K562 (cell line): ENCODE measurements at regions not wholly inside any gene's neighbourhood (a gene's known extent, or its start where the extent isn't known, plus 50 kb on each side); places are given as distances from the start of the nearest gene placed in this dataset.

Source experiments
- ATAC-seq: fragments of 200-7000 bp; cut with Tn5 transposase; 3 replicates; pipeline ENCODE4 v1.9.1; 2020; ENCODE audit warnings: moderate library complexity
- BruUV-seq: library from RNA; stranded (reverse); fragments of 400-500 nt; replicated peaks from 2 replicates; lab custom pipeline; 2021; lab: Mats Ljungman, UMichigan
- CTCF ChIA-PET: fragments of 300-600 bp; formaldehyde crosslinking; extraction: SDS; loops from one replicate; lab custom pipeline; 2021; ENCODE audit warnings: low intra/inter-chr PET ratio; lab: Yijun Ruan, JAX
- POLR2A ChIA-PET: fragments of 300-600, 350-650 bp; sonication (Branson Sonifier 250); formaldehyde crosslinking; extraction: SDS; loops from one replicate; lab custom pipeline; 2021; ENCODE audit warnings: antibody characterized with exemption, inconsistent platforms; lab: Yijun Ruan, JAX
- DNase-seq, 4 experiments: peaks; one replicate each; pipeline versions ENCODE4 v3.0.0 to v3.0.0-alpha.2; 2011 to 2018; ENCODE audit warnings: low spot score in 3 of 4, mixed read lengths in 3 of 4; ENCODE audit errors: extremely low read depth in 1 of 4
- FAIRE-seq: peaks from 2 replicates; lab custom pipeline; 2011; peaks lifted over from hg19 to GRCh38; lab: Jason Lieb, UNC
- H2AFZ ChIP-seq: 2 replicates; pipeline ENCODE4 v1.6.0; 2011; ENCODE audit warnings: low read depth, low read length, control low read depth, inconsistent platforms
- H3K27ac ChIP-seq: fragments of 200-600 bp; 3 replicates; pipeline ENCODE4 v1.8.0; 2011; ENCODE audit warnings: low read depth, mild to moderate bottlenecking, control low read depth, inconsistent platforms, low read length, moderate library complexity, mixed read lengths; ENCODE audit errors: extremely low read depth
- H3K27me3 ChIP-seq, 2 experiments: fragments of 300-600 bp in 1 of 2; 2 replicates in 1 of 2; 3 replicates in 1 of 2; pipeline versions ENCODE4 v1.6.0 to v1.8.0; 2011; ENCODE audit warnings: inconsistent platforms in 2 of 2, low read length in 2 of 2, mild to moderate bottlenecking in 1 of 2, mixed read lengths in 1 of 2, moderate library complexity in 1 of 2; ENCODE audit not compliant: control insufficient read depth in 2 of 2, insufficient read depth in 2 of 2
- H3K36me3 ChIP-seq: fragments of 300-600 bp; 3 replicates; pipeline ENCODE4 v1.8.0; 2011; ENCODE audit warnings: mild to moderate bottlenecking, low read length, inconsistent platforms; ENCODE audit not compliant: control insufficient read depth, insufficient read depth
- H3K4me1 ChIP-seq, 2 experiments: fragments of 200-600 bp in 1 of 2; replicated peaks in 1 of 2; 2 replicates in 1 of 2; 3 replicates in 1 of 2; pipeline versions ENCODE4 v1.5.1 to v1.8.0; 2011; ENCODE audit warnings: inconsistent platforms in 2 of 2, low read length in 2 of 2, mild to moderate bottlenecking in 1 of 2, mixed read lengths in 1 of 2, moderate library complexity in 1 of 2; ENCODE audit not compliant: control insufficient read depth in 2 of 2, insufficient read depth in 2 of 2
- H3K4me2 ChIP-seq: 2 replicates; pipeline ENCODE4 v1.6.1; 2011; ENCODE audit warnings: low read length, control low read depth, inconsistent platforms, mixed read lengths; ENCODE audit not compliant: insufficient read depth
- H3K4me3 ChIP-seq: fragments of 200-600 bp; sonication (generic), shearing (Covaris generic); 2 replicates; pipeline ENCODE4 v1.5.1; 2016; ENCODE audit warnings: control low read depth, inconsistent platforms
- H3K79me2 ChIP-seq: fragments of 200-600 bp; 3 replicates; pipeline ENCODE4 v1.8.0; 2011; ENCODE audit warnings: low read length, inconsistent platforms; ENCODE audit not compliant: control insufficient read depth, insufficient read depth
- H3K9ac ChIP-seq, 2 experiments: 2 replicates each; pipeline versions ENCODE4 v1.6.0 to v1.6.1; 2011; ENCODE audit warnings: low read depth in 2 of 2, low read length in 2 of 2, control low read depth in 1 of 2, inconsistent platforms in 1 of 2, mild to moderate bottlenecking in 1 of 2, mixed read lengths in 1 of 2; ENCODE audit not compliant: insufficient read depth in 1 of 2
- H3K9me1 ChIP-seq: one replicate; pipeline ENCODE4 v1.6.0; 2011; ENCODE audit warnings: inconsistent platforms, mild to moderate bottlenecking, low read length, moderate library complexity; ENCODE audit not compliant: control insufficient read depth, insufficient read depth
- H3K9me3 ChIP-seq: replicated peaks from 2 replicates; pipeline ENCODE4 v1.5.1; 2011; ENCODE audit warnings: low read depth, low read length, inconsistent platforms; ENCODE audit not compliant: control insufficient read depth, insufficient read depth
- H4K20me1 ChIP-seq: replicated peaks from 2 replicates; pipeline ENCODE4 v1.6.1; 2011; ENCODE audit warnings: low read length, inconsistent platforms, mixed read lengths; ENCODE audit not compliant: control insufficient read depth, insufficient read depth
- HNRNPLL ChIP-seq: fragments of 200-400 bp; formaldehyde crosslinking; IDR thresholded peaks from 2 replicates; pipeline ENCODE4 v1.6.1; 2017; ENCODE audit warnings: low read length, low read depth, mild to moderate bottlenecking; ENCODE audit not compliant: poor library complexity, severe bottlenecking
- MTA1 ChIP-seq: fragments of 450-650 bp; IDR thresholded peaks from 2 replicates; pipeline ENCODE4 v1.6.1; 2017; ENCODE audit warnings: borderline replicate concordance
- NCOA4 ChIP-seq: fragments of 450-650 bp; IDR thresholded peaks from 2 replicates; pipeline ENCODE4 v1.6.1; 2018; ENCODE audit warnings: mild to moderate bottlenecking; ENCODE audit not compliant: partially characterized antibody
- POLR2H ChIP-seq: IDR thresholded peaks from 2 replicates; pipeline ENCODE4 v1.6.1; 2016; ENCODE audit warnings: missing genetic modification characterization, low read depth, mild to moderate bottlenecking, control low read depth, missing compliant biosample characterization, moderate library complexity
- SRSF1 ChIP-seq: fragments of 200-400 bp; formaldehyde crosslinking; IDR thresholded peaks from 2 replicates; pipeline ENCODE4 v1.6.1; 2017; ENCODE audit warnings: mild to moderate bottlenecking, low read depth, low read length, moderate library complexity
- ZZZ3 ChIP-seq: fragments of 450-650 bp; IDR thresholded peaks from 2 replicates; pipeline ENCODE4 v1.6.1; 2016; ENCODE audit warnings: antibody characterized with exemption, mild to moderate bottlenecking, moderate library complexity
- whole genome bisulfite sequencing: fragments of 100-300 bp; shearing (Covaris generic); methylation state at CpG from one replicate; pipeline ENCODE4 v1.1.6; 2016; ENCODE audit warnings: low coverage, mixed read lengths; ENCODE audit not compliant: insufficient coverage; ENCODE audit errors: missing lambda C conversion rate; 5-methylcytosine and 5-hydroxymethylcytosine counted together
- in situ Hi-C: fragments of 300-500 bp; cut with MboI; formaldehyde crosslinking; loops from 4 replicates; pipeline ENCODE4 v1.15.0; 2018; ENCODE audit warnings: inconsistent platforms, mixed read lengths
- intact Hi-C: fragments of 100-400 bp; cut with micrococcal nuclease; formaldehyde crosslinking; loops from 2 replicates; pipeline ENCODE4 v1.14.2; 2022
- TF ChIP-seq, protein P1 (sequence below): sonication (generic); IDR thresholded peaks from 2 replicates; pipeline ENCODE4 v1.6.1; 2016

DNA sequence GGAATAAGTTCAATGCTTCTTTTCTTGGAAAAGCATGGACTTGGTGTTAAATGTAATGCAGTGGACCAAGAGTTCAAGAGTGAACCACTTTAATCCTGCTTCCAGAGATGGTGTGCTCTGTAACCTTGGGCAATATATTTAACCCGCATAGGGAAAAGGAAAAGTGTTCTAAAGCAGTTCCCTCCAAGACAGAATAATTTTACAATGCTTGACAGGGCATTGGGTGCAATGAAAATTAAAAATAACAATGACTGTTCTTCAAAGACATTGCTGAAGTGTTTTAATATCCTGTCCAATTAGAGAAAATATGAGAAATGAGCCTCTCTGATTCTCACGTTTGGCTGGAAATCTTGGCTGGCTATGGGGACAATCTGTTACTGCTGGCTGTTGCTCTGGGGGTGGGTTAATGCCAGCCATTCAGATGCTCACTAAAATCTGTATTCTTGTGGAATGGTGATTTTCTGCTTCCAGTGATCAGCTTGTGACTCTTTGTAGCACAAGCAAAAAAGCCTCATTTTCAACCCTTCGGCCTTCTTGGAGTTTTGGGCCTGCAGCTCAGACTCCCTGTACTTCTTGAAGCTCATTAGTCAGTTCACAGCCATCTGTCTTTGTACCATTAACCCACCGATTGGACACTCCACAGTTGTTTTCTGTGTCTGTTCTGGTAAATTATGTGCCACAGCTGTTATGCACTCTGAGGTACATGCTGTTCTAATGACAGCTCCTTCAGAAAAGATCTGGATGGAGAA is 310.6 kb downstream of the LMO7 start (continued):
- TF ChIP-seq POLR2H (tag) (no peak), MTA1 (no peak), HNRNPLL (no peak), NCOA4 (no peak)

DNA sequence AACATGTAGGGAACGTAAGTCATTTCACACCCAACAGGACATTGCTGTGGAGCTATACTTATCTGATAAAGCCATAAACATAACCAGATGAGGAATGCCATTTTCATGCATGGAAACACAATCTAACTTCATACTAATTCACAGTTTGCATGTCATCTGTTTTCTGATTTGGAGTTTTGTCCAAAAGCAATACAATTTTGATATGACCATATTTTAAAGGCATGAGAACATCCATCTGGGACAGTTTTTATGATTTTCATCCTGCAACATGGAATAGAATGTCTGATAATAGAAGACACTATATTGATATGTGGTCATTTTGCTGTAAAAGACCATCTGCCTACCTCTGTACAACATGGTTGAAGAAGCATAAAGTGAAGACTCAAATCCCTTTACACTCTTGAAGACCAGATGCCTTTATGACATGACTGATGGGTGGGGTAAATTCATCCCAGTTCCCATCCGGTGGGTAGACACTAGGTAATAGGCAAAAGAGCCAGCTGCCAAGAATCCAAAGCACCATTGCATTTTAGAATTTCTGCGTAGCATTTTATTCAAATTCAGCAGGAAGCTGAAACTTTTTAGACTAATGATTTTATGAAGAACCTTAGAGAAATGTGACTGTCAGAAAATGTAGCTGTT is 309.8 kb downstream of the LMO7 start:
- H3K4me2 ChIP-seq = no peak overlapping the region
- H3K4me3 ChIP-seq = no peak overlapping the region
- H3K79me2 ChIP-seq = no peaks in the 10 kb centered on the region
- H3K9me3 ChIP-seq = no peaks in the 10 kb centered on the region
- H3K27me3 ChIP-seq = no peaks in the 10 kb centered on the region
- ChIA-PET CTCF (no interaction called here), POLR2A (no interaction called here)
- intact Hi-C loops = loop anchor here (5.0 kb wide), 1 partner anchor 41 kb away; no protein-coding TSS in a partner anchor
- no peak overlapping the region for H3K9ac ChIP-seq
- BruUV-seq = no TSS peak
- FAIRE-seq (no peak), ATAC-seq (no peak), DNase-seq (no peak)
- no peak overlapping the region for H2AFZ ChIP-seq
- TF ChIP-seq SRSF1 (no peak), ZZZ3 (no peak)
- TF ChIP-seq, protein P1, sequence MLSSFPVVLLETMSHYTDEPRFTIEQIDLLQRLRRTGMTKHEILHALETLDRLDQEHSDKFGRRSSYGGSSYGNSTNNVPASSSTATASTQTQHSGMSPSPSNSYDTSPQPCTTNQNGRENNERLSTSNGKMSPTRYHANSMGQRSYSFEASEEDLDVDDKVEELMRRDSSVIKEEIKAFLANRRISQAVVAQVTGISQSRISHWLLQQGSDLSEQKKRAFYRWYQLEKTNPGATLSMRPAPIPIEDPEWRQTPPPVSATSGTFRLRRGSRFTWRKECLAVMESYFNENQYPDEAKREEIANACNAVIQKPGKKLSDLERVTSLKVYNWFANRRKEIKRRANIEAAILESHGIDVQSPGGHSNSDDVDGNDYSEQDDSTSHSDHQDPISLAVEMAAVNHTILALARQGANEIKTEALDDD = no peak
- 61% methylated on average over 3 of the region's 3 CpGs for whole genome bisulfite sequencing
- H3K27ac ChIP-seq = no peak overlapping the region
- no peaks in the 10 kb centered on the region for H3K36me3 ChIP-seq
- in situ Hi-C loops = no loop called here
- H4K20me1 ChIP-seq = no peaks in the 10 kb centered on the region
- peaks cover 0 to 3% of the 10 kb centered on the region in 2 experiments; a peak in 3 of 5 replicates for H3K4me1 ChIP-seq
- H3K9me1 ChIP-seq = no peaks in the 10 kb centered on the region
